Ascending aorta (tissue), 2 donors: ENCODE measurements at regions not wholly inside any gene's neighbourhood (a gene's known extent, or its start where the extent isn't known, plus 50 kb on each side); places are given as distances from the start of the nearest gene placed in this dataset.

Source experiments
- DNase-seq, 2 donors: peaks; one replicate each; pipeline ENCODE4 v3.0.0-alpha.2; 2019; ENCODE audit warnings: low spot score in 2 of 2
- H3K27ac ChIP-seq, 2 donors: fragments of 200-600 bp; sonication (generic); one replicate each; pipeline ENCODE4 v1.5.1; 2016 to 2017; ENCODE audit warnings: mild to moderate bottlenecking in 1 of 2
- H3K27me3 ChIP-seq: fragments of 200-600 bp; sonication (generic); one replicate; pipeline ENCODE4 v1.5.1; 2017
- H3K36me3 ChIP-seq, 2 donors: fragments of 200-600 bp; sonication (generic); one replicate each; pipeline ENCODE4 v1.5.1; 2016
- H3K4me1 ChIP-seq, 2 donors: fragments of 200-600 bp; sonication (generic); one replicate each; pipeline ENCODE4 v1.5.1; 2016 to 2017; ENCODE audit warnings: mild to moderate bottlenecking in 1 of 2
- H3K4me3 ChIP-seq, 2 donors: fragments of 200-600 bp; sonication (generic); one replicate each; pipeline ENCODE4 v1.5.1; 2016 to 2017; ENCODE audit warnings: mild to moderate bottlenecking in 1 of 2
- H3K9me3 ChIP-seq, 2 donors: fragments of 200-600 bp; sonication (generic); one replicate each; pipeline ENCODE4 v1.5.1; 2016
- CTCF ChIP-seq, 3 experiments: fragments of 200-600 bp in 2 of 3; fragments of 450-650 bp in 1 of 3; sonication (generic) in 2 of 3; IDR thresholded peaks; one replicate each; pipeline ENCODE4 v1.5.1; 2016 to 2019; ENCODE audit warnings: antibody characterized with exemption in 3 of 3, mild to moderate bottlenecking in 1 of 3, moderate library complexity in 1 of 3
- intact Hi-C: fragments of 100-400 bp; cut with DNase I; formaldehyde crosslinking; loops from one replicate; pipeline ENCODE4 v1.15.1; 2023

DNA sequence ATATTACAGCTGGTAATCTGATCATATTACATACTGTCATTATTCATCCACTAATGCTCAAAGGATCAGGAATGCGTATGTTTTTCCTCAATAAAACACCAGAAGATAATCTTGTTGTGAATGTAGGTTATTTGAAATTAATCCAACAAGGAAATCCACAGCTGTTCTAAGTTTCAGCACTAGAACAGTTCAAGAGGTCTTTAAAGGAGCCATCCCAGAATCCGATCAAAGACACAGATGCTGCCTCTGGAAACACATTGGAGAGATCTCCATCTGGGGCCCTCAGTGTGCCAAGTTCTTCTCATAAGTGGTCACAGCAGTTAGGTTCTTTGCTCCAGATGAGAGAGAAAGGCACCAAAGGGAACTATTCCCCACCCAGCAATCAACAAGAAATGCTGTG, 1955.1 kb upstream of the RAG2 start:
- intact Hi-C loops, result no loop called here

DNA sequence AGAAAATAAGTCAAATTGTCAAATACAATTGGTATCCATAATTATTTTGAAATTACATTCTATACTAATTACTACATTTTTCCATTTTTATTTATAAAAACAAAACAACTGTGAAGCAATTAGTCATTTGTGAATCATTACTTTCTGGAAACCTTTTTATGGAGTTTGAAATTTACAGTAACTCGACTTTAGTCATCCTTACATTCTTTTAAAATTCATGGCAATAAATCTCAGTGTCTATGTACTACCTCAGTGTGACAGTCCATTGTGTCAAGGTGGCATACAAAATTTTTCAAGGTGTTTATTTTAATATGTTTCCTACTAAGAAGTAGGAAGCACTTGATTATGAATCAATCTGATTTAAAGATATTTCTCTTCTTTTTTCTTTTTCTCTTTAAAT, 1949.4 kb upstream of the RAG2 start:
- H3K4me3 ChIP-seq, result no peak overlapping the region
- H3K4me1 ChIP-seq, result no peaks in the 10 kb centered on the region
- H3K9me3 ChIP-seq, result no peaks in the 10 kb centered on the region
- no peaks in the 10 kb centered on the region for H3K27me3 ChIP-seq
- no peak for TF ChIP-seq CTCF (IDR thresholded peaks at IDR 0.05)
- intact Hi-C loops, result no loop called here
- H3K36me3 ChIP-seq, result no peaks in the 10 kb centered on the region
- no peak for DNase-seq
- no peak overlapping the region for H3K27ac ChIP-seq

More for the DNA sequence above, 1955.1 kb upstream of the RAG2 start:
- H3K4me1 ChIP-seq, result no peaks in the 10 kb centered on the region
- H3K9me3 ChIP-seq, result no peaks in the 10 kb centered on the region
- no peak overlapping the region for H3K27ac ChIP-seq
- DNase-seq, result no peak
- no peak overlapping the region for H3K4me3 ChIP-seq
- H3K36me3 ChIP-seq, result no peaks in the 10 kb centered on the region
- no peaks in the 10 kb centered on the region for H3K27me3 ChIP-seq
- no peak for TF ChIP-seq CTCF (IDR thresholded peaks at IDR 0.05)

GRCh38 chr11:38543986-38544385, 1946.0 kb upstream of the RAG2 start:
- no peak for DNase-seq
- intact Hi-C loops, result no loop called here
- no peaks in the 10 kb centered on the region for H3K9me3 ChIP-seq
- H3K4me3 ChIP-seq, result no peak overlapping the region
- no peaks in the 10 kb centered on the region for H3K4me1 ChIP-seq
- no peak overlapping the region for H3K27ac ChIP-seq
- H3K27me3 ChIP-seq, result no peaks in the 10 kb centered on the region
- TF ChIP-seq CTCF (IDR thresholded peaks at IDR 0.05), result no peak
- H3K36me3 ChIP-seq, result no peaks in the 10 kb centered on the region

GRCh38 chr11:38543311-38543710, 1945.3 kb upstream of the RAG2 start:
- Histone ChIP-seq H3K27ac (no peak overlapping the region), H3K27me3 (no peaks in the 10 kb centered on the region), H3K9me3 (no peaks in the 10 kb centered on the region), H3K4me3 (no peak overlapping the region), H3K4me1 (no peaks in the 10 kb centered on the region), H3K36me3 (no peaks in the 10 kb centered on the region)
- DNase-seq, result no peak
- TF ChIP-seq CTCF (IDR thresholded peaks at IDR 0.05), result no peak
- intact Hi-C loops, result no loop called here

DNA sequence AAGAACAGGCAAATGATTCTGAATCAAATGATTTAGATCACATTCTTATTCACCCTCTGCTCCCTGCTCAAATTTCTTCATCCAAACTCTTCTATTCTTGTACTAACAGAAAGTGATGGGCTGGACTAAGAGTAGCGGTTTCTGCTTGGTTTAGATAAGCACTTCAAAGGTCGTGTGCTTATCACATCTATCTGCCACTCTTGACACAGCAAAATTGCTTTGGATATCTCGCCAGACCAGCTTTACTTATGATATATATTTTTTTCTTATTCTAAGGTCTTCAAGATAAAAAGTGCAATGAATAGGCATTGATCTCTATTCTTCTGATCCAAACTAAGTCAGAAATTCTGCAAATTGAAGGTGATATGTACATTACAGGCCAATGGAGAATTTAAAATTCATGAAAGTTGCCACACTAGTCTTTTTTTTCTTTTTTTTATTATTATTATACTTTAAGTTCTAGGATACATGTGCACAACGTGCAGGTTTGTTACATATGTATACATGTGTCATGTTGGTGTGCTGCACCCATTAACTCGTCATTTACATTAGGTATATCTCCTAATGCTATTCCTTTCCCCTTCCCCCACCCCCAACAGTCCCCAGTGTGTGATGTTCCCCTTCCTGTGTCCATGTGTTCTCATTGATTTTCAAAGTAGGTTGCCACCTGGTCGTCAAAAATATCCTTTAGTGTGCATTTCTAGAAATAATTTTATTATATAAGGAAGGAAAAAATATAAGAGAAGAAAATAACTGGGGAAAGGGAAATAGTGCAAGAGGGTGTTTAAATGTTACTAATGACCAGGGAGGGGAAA, 1941.0 kb upstream of the RAG2 start:
- Histone ChIP-seq H3K36me3 (no peaks in the 10 kb centered on the region), H3K4me3 (no peak overlapping the region), H3K27ac (no peak overlapping the region), H3K27me3 (no peaks in the 10 kb centered on the region), H3K9me3 (no peaks in the 10 kb centered on the region), H3K4me1 (no peaks in the 10 kb centered on the region)
- TF ChIP-seq CTCF (IDR thresholded peaks at IDR 0.05), result no peak
- intact Hi-C loops, result no loop called here
- no peak for DNase-seq
